Epithelial cell of esophagus (primary cell): ENCODE measurements at regions not wholly inside any gene's neighbourhood (a gene's known extent, or its start where the extent isn't known, plus 50 kb on each side); places are given as distances from the start of the nearest gene placed in this dataset.

Experiments
- DNase-seq: peaks from one replicate; pipeline ENCODE4 v3.0.0; 2010; ENCODE audit warnings: low read depth
- H3K4me3 ChIP-seq: 2 replicates; pipeline ENCODE4 v1.5.1; 2011; ENCODE audit warnings: mild to moderate bottlenecking, low read length, control low read depth
- TF ChIP-seq, protein P1 (sequence below): IDR thresholded peaks from 2 replicates; pipeline ENCODE4 v1.5.1; 2011; ENCODE audit warnings: low read depth, mild to moderate bottlenecking, low read length, control low read depth, inconsistent platforms; ENCODE audit not compliant: insufficient read depth; ENCODE audit errors: missing control alignments

DNA sequence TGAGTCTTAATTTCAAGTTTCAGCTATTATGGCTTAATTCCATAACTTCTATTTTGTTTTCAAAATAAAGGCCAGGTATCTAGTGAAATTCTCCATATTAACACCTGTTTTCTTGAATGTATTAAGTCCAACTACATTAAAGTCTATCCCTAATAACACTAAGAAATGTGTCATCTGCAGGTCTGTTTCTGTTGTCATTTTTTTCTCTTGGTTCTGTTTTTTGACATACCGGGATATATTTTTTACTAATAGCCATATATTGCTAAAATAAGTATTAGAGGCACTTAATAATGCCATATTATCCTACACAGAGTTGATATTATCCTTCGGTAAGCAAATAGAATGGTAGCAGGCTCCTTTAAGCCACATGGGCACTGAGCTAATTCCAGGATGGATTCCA is 176.0 kb upstream of the MPPED2 start:
- H3K4me3 ChIP-seq = no peak overlapping the region
- TF ChIP-seq, protein P1, sequence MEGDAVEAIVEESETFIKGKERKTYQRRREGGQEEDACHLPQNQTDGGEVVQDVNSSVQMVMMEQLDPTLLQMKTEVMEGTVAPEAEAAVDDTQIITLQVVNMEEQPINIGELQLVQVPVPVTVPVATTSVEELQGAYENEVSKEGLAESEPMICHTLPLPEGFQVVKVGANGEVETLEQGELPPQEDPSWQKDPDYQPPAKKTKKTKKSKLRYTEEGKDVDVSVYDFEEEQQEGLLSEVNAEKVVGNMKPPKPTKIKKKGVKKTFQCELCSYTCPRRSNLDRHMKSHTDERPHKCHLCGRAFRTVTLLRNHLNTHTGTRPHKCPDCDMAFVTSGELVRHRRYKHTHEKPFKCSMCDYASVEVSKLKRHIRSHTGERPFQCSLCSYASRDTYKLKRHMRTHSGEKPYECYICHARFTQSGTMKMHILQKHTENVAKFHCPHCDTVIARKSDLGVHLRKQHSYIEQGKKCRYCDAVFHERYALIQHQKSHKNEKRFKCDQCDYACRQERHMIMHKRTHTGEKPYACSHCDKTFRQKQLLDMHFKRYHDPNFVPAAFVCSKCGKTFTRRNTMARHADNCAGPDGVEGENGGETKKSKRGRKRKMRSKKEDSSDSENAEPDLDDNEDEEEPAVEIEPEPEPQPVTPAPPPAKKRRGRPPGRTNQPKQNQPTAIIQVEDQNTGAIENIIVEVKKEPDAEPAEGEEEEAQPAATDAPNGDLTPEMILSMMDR = no peak
- no peak for DNase-seq

DNA sequence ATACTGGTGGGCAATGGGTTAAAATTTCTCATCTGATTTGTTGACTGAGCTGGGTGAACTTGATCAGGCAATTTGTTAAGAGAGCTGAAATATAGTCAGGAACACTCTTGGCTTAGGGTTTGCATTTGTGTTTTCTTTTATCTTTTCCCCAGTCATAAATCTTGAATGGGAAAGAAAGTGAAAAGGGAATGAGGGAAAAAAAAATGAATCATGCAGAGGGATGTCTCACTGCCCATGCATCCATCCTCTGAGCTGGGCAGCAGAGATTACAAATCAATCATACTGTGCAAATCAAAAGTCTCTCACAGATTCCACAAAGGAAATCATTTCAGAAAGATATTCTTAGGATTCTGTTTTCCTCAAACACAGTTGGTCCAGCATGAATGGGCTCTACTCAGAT is 174.2 kb upstream of the MPPED2 start:
- no peak for DNase-seq
- no peak overlapping the region for H3K4me3 ChIP-seq
- TF ChIP-seq, protein P1 = no peak

DNA sequence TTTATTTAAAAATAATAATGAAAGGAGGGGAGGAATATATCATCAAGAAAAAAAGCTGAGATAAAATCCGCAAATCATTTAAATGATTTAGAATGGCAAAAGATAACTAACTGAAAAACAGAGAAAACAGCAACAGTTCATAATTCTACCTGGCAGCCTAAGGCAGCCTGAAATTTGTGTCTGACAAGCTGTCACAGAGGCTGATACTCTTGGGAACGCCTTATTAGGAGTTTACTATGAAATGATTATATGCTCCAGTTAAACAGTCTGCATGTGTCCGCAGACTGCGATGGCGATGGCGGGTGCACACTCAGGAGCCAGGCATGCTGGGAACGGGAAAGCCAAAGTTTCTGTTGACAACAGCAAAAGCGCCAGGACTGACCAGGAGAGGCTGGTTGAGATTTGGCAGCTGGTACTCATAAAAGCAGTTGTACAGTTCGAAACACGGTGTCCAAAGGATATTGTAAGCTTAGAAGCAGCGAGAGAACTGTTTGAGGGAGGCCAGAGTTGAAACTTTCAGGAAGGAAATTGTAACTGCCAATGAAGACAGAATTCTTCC is 172.9 kb upstream of the MPPED2 start:
- TF ChIP-seq, protein P1 = no peak
- DNase-seq = no peak

DNA sequence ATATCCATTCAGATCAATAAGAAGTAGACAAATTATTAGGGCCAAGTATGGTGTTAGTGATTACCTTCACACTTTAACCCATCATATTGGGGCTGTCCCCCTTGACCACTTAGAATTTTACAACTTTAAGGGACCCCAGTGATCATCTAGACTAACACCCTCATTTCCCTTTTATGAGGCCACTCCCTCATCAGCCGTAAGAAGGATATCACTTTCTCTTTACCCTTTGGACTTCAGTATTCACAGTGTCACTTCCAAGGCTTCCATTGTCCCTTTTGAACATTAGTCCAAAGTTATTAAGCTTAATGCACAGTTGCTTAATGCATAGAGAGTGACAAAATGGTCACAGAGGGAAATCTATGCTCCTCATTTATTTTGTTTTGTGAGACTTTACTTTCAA is 172.4 kb upstream of the MPPED2 start:
- H3K4me3 ChIP-seq = no peak overlapping the region

More for the DNA sequence above, 172.9 kb upstream of the MPPED2 start:
- H3K4me3 ChIP-seq = no peak overlapping the region

DNA sequence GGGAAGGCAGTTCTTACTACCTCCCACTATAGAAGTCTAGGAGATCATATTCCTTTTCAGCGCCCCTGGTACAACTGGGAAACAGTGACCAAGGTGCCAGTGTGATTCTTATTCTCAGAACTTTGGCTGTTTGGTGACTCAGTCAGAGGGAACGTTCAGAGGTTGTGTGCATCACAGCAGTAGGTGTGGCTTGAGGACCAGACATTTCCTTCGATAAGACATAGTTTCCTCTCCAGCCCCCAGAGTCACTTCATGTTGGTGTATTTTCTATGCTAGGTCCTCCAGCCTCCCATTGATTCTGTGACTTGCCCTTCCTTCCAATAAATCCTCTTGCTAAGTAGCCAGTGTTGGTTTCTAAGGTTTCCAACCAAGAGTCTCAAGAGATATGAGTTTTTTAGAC is 171.9 kb upstream of the MPPED2 start:
- TF ChIP-seq, protein P1 = no peak
- no peak overlapping the region for H3K4me3 ChIP-seq
- DNase-seq = no peak

More for the DNA sequence above, 172.4 kb upstream of the MPPED2 start:
- TF ChIP-seq, protein P1 = no peak
- DNase-seq = no peak

DNA sequence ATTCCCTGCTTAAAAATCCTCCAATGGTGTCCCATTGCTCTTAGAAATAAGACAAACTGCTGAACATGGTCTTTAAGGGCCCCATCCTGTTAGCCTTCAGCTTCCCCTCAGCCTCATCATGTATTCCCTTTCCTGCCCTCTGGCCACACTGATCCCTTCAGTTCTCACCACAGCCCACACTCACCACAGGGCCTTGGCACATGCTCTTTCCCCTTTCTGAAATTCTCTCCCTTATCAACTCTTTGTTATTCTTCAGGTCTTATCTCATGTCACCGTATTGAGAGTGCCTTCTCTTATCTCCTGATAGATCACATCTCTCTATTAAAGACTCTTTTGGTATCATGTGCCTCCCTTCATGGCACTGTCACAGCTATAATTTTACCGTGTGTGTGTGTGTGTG is 167.8 kb upstream of the MPPED2 start:
- H3K4me3 ChIP-seq = no peak overlapping the region
- TF ChIP-seq, protein P1 = no peak
- no peak for DNase-seq

DNA sequence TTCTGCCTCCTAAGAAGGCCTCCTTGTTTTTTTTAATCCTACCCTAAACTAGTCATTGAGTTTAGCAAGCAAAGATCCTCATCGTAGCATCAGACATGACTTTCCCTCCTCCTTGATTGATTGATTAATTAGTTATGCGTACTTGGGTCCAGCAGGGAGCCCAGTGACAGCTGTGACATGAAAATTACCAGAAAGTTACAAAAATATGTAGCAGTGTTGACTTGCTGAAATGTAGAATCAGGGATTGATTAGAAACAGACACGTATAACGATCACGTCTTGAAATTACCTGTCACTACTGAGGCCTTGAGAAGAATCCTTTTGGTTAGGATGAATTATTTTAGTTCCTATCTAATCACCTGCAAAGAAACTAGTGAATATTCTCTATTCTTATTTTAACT is 167.4 kb upstream of the MPPED2 start:
- TF ChIP-seq, protein P1 = no peak
- no peak for DNase-seq
- H3K4me3 ChIP-seq = no peak overlapping the region
